CD4-positive, alpha-beta T cell (primary cell): ENCODE measurements at regions not wholly inside any gene's neighbourhood (a gene's known extent, or its start where the extent isn't known, plus 50 kb on each side); places are given as distances from the start of the nearest gene placed in this dataset.

Experiments used
- ATAC-seq: fragments of 200-7000 bp; cut with Tn5 transposase; one replicate; pipeline ENCODE4 v1.10.0; 2022; ENCODE audit warnings: mild to moderate bottlenecking; ENCODE audit not compliant: poor library complexity
- CTCF ChIA-PET: fragments of 350-600 bp; sonication (Branson Sonifier 250); formaldehyde crosslinking; loops from one replicate; lab custom pipeline; 2021; ENCODE audit warnings: antibody characterized with exemption, inconsistent platforms; lab: Charles Lee
- POLR2A ChIA-PET: fragments of 350-600 bp; sonication (Branson Sonifier 250); formaldehyde crosslinking; loops from one replicate; lab custom pipeline; 2021; ENCODE audit warnings: antibody characterized with exemption, inconsistent platforms; lab: Charles Lee
- DNase-seq, 14 experiments: peaks; one replicate each; pipeline ENCODE4 v3.0.0-alpha.2; 2013 to 2020; ENCODE audit warnings: mixed read lengths in 2 of 14
- H3K27ac ChIP-seq, 2 donors: one replicate each; pipeline versions ENCODE4 v1.5.1 to v1.7.0; 2013; ENCODE audit warnings: low read length in 2 of 2, low read depth in 1 of 2, mild to moderate bottlenecking in 1 of 2
- H3K27me3 ChIP-seq, 2 experiments: 1 replicate in 1 of 2; 2 replicates in 1 of 2; pipeline versions ENCODE4 v1.6.1 to v1.7.0; 2013; ENCODE audit warnings: low read length in 2 of 2, control low read depth in 1 of 2, mild to moderate bottlenecking in 1 of 2, moderate library complexity in 1 of 2; ENCODE audit not compliant: insufficient read depth in 2 of 2, control insufficient read depth in 1 of 2
- H3K36me3 ChIP-seq: one replicate; pipeline ENCODE4 v1.6.1; 2013; ENCODE audit warnings: low read length, control low read depth; ENCODE audit not compliant: insufficient read depth
- H3K4me1 ChIP-seq: one replicate; pipeline ENCODE4 v1.6.1; 2013; ENCODE audit warnings: low read length, control low read depth; ENCODE audit not compliant: insufficient read depth
- H3K4me3 ChIP-seq: one replicate; pipeline ENCODE4 v1.5.1; 2013; ENCODE audit warnings: mild to moderate bottlenecking, low read length, moderate library complexity
- H3K9me3 ChIP-seq, 2 experiments: 1 replicate in 1 of 2; 2 replicates in 1 of 2; pipeline versions ENCODE4 v1.6.1 to v1.7.0; 2013; ENCODE audit warnings: low read length in 2 of 2, mild to moderate bottlenecking in 2 of 2, control low read depth in 1 of 2, moderate library complexity in 1 of 2; ENCODE audit not compliant: control insufficient read depth in 1 of 2, insufficient read depth in 1 of 2
- H3K27ac Mint-ChIP-seq: one replicate; pipeline ENCODE4 v1.8.0; 2020; ENCODE audit warnings: mixed read lengths
- H3K27me3 Mint-ChIP-seq: one replicate; pipeline ENCODE4 v1.8.0; 2021; ENCODE audit warnings: mixed read lengths
- H3K36me3 Mint-ChIP-seq: one replicate; pipeline ENCODE4 v1.8.0; 2021; ENCODE audit warnings: low read depth, mixed read lengths
- H3K4me1 Mint-ChIP-seq: one replicate; pipeline ENCODE4 v1.8.0; 2021; ENCODE audit warnings: low read depth, mixed read lengths
- H3K4me3 Mint-ChIP-seq: one replicate; pipeline ENCODE4 v1.8.0; 2020; ENCODE audit warnings: mild to moderate bottlenecking, mixed read lengths
- H3K9me3 Mint-ChIP-seq: one replicate; pipeline ENCODE4 v1.8.0; 2020; ENCODE audit warnings: mixed read lengths
- CTCF ChIP-seq: fragments of 200-600 bp; IDR thresholded peaks from one replicate; pipeline ENCODE4 v1.8.0; 2022; ENCODE audit warnings: antibody characterized with exemption, mild to moderate bottlenecking
- intact Hi-C, 2 experiments: fragments of 100-400 bp; cut with DNase I in 1 of 2; cut with micrococcal nuclease in 1 of 2; formaldehyde crosslinking; loops; one replicate each; pipeline versions ENCODE4 v1.15.1 to v1.9.0; 2023 to 2025; cut with DNase I, micrococcal nuclease

- intact Hi-C loops, result no loop called here
- ATAC-seq (no peak), DNase-seq (no peak)
- H3K9me3 ChIP-seq, result no peaks in the 10 kb centered on the region
- no peaks in the 10 kb centered on the region for H3K4me1 ChIP-seq
- no peaks in the 10 kb centered on the region for H3K36me3 ChIP-seq
- H3K27ac Mint-ChIP-seq, result no peak overlapping the region
- H3K4me1 Mint-ChIP-seq, result no peaks in the 10 kb centered on the region
- no peak overlapping the region for H3K4me3 Mint-ChIP-seq
- H3K27me3 Mint-ChIP-seq, result peaks cover 5% of the 10 kb centered on the region
- POLR2A ChIA-PET, result no interaction called here
- no peak overlapping the region for H3K4me3 ChIP-seq
- no peak overlapping the region for H3K27ac ChIP-seq
- TF ChIP-seq CTCF, result no peak
- peaks cover 2% of the 10 kb centered on the region for H3K9me3 Mint-ChIP-seq
- CTCF ChIA-PET, result no interaction called here
- no peaks in the 10 kb centered on the region for H3K36me3 Mint-ChIP-seq
- H3K27me3 ChIP-seq, result no peaks in the 10 kb centered on the region
Observed at GRCh38 chr3:160047876-160048275, 59.2 kb downstream of the IL12A start.

GRCh38 chr3:160049038-160049437, 60.4 kb downstream of the IL12A start:
- no peak for TF ChIP-seq CTCF
- no peak overlapping the region for H3K4me3 Mint-ChIP-seq
- DNase-seq, result no peak
- Histone ChIP-seq H3K4me1 (no peaks in the 10 kb centered on the region), H3K27ac (no peak overlapping the region), H3K4me3 (no peak overlapping the region), H3K27me3 (no peaks in the 10 kb centered on the region), H3K9me3 (no peaks in the 10 kb centered on the region), H3K36me3 (no peaks in the 10 kb centered on the region)
- no peak for ATAC-seq
- H3K27me3 Mint-ChIP-seq, result peaks cover 9% of the 10 kb centered on the region
- H3K36me3 Mint-ChIP-seq, result no peaks in the 10 kb centered on the region
- no peaks in the 10 kb centered on the region for H3K4me1 Mint-ChIP-seq
- intact Hi-C loops, result no loop called here
- no peaks in the 10 kb centered on the region for H3K9me3 Mint-ChIP-seq
- ChIA-PET CTCF (no interaction called here), POLR2A (no interaction called here)
- no peak overlapping the region for H3K27ac Mint-ChIP-seq

GRCh38 chr3:160049565-160049964, 60.9 kb downstream of the IL12A start:
- POLR2A ChIA-PET, result no interaction called here

More at GRCh38 chr3:160049565-160049964, 60.9 kb downstream of the IL12A start:
- CTCF ChIA-PET, result no interaction called here
- Mint-ChIP-seq H3K27ac (no peak overlapping the region), H3K9me3 (no peaks in the 10 kb centered on the region), H3K4me3 (no peak overlapping the region), H3K36me3 (no peaks in the 10 kb centered on the region), H3K4me1 (no peaks in the 10 kb centered on the region), H3K27me3 (peaks cover 9% of the 10 kb centered on the region)
- intact Hi-C loops, result no loop called here
- ATAC-seq (no peak), DNase-seq (no peak)
- Histone ChIP-seq H3K36me3 (no peaks in the 10 kb centered on the region), H3K9me3 (no peaks in the 10 kb centered on the region), H3K27me3 (no peaks in the 10 kb centered on the region), H3K4me1 (no peaks in the 10 kb centered on the region), H3K27ac (no peak overlapping the region), H3K4me3 (no peak overlapping the region)
- TF ChIP-seq CTCF, result no peak
